Lower lobe of right lung (tissue), 2 donors: ENCODE measurements at regions not wholly inside any gene's neighbourhood (a gene's known extent, or its start where the extent isn't known, plus 50 kb on each side); places are given as distances from the start of the nearest gene placed in this dataset.

Experiments
- ATAC-seq, 2 donors: fragments of 200-7000 bp; cut with Tn5 transposase; one replicate each; pipeline ENCODE4 v1.9.1; 2020 to 2022; ENCODE audit warnings: mild to moderate bottlenecking in 2 of 2, moderate library complexity in 2 of 2
- DNase-seq: peaks from one replicate; pipeline ENCODE4 v3.0.0-alpha.2; 2020
- H3K27ac ChIP-seq: fragments of 200-600 bp; one replicate; pipeline ENCODE4 v1.8.0; 2022
- H3K27me3 ChIP-seq: fragments of 200-600 bp; one replicate; pipeline ENCODE4 v1.8.0; 2022; ENCODE audit warnings: low read depth
- H3K36me3 ChIP-seq: fragments of 200-600 bp; one replicate; pipeline ENCODE4 v1.8.0; 2022; ENCODE audit warnings: mild to moderate bottlenecking
- H3K4me1 ChIP-seq: fragments of 200-600 bp; one replicate; pipeline ENCODE4 v1.8.0; 2022
- H3K4me3 ChIP-seq: fragments of 200-600 bp; one replicate; pipeline ENCODE4 v1.8.0; 2022; ENCODE audit warnings: mild to moderate bottlenecking
- H3K9me3 ChIP-seq: fragments of 200-600 bp; one replicate; pipeline ENCODE4 v1.8.0; 2022
- intact Hi-C: fragments of 100-400 bp; cut with DNase I; formaldehyde crosslinking; loops from one replicate; pipeline ENCODE4 v1.11.0; 2022
- TF ChIP-seq, protein P1 (sequence below): fragments of 200-600 bp; IDR thresholded peaks from one replicate; pipeline ENCODE4 v1.8.0; 2022; ENCODE audit warnings: antibody characterized with exemption, mild to moderate bottlenecking
- donor health status: DM: no; HTN: yes; CAD: no; lungs with severe emphysema.

DNA sequence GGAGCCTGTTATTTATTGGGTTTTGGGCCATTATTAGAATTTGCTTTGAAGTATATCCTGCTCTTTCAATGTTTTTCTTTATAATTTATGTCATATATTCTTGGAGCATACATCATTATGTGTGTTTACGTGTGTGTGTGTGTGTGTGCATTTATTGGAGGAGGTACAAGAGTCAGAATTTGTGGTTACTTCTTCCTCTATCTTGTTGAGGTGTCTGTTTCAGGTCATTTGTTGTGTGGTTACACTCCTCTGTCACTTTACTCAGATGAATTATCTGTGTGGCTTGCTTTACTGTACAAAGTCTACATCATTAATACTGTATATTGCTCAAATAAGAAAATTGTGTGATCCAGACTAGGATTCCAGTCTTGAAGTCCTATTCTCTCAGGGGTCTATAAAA lies 1957.4 kb upstream of the TENM3 start:
- intact Hi-C loops, result no loop called here
- H3K27ac ChIP-seq, result no peak overlapping the region
- no peak for DNase-seq
- H3K36me3 ChIP-seq, result no peaks in the 10 kb centered on the region
- ATAC-seq, result no peak
- H3K4me1 ChIP-seq, result no peaks in the 10 kb centered on the region
- TF ChIP-seq, protein P1, sequence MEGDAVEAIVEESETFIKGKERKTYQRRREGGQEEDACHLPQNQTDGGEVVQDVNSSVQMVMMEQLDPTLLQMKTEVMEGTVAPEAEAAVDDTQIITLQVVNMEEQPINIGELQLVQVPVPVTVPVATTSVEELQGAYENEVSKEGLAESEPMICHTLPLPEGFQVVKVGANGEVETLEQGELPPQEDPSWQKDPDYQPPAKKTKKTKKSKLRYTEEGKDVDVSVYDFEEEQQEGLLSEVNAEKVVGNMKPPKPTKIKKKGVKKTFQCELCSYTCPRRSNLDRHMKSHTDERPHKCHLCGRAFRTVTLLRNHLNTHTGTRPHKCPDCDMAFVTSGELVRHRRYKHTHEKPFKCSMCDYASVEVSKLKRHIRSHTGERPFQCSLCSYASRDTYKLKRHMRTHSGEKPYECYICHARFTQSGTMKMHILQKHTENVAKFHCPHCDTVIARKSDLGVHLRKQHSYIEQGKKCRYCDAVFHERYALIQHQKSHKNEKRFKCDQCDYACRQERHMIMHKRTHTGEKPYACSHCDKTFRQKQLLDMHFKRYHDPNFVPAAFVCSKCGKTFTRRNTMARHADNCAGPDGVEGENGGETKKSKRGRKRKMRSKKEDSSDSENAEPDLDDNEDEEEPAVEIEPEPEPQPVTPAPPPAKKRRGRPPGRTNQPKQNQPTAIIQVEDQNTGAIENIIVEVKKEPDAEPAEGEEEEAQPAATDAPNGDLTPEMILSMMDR, result no peak
- H3K4me3 ChIP-seq, result no peak overlapping the region
- no peaks in the 10 kb centered on the region for H3K27me3 ChIP-seq
- no peaks in the 10 kb centered on the region for H3K9me3 ChIP-seq

DNA sequence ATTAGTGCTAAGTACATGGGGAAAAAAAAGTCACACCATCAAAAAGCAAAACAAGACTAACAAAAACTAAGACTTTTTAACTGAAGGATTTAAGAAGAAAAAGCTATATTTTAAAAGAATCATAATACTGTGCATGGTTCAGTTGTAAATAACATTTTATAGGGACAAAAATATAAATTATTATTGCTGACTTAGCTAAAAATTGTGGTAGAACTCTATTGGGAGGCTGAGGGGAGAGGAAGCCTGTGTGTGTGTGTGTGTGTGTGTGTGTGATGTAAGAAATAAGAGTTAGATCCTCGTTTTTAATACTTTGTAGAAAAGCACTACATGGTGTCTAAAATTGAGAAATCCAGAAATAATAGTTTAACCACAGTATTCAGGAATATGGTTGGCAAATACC lies 1950.9 kb upstream of the TENM3 start:
- Histone ChIP-seq H3K9me3 (no peaks in the 10 kb centered on the region), H3K27ac (no peak overlapping the region), H3K4me1 (no peaks in the 10 kb centered on the region), H3K4me3 (no peak overlapping the region), H3K27me3 (no peaks in the 10 kb centered on the region), H3K36me3 (no peaks in the 10 kb centered on the region)
- TF ChIP-seq, protein P1, result no peak
- intact Hi-C loops, result no loop called here
- no peak for ATAC-seq
- no peak for DNase-seq

DNA sequence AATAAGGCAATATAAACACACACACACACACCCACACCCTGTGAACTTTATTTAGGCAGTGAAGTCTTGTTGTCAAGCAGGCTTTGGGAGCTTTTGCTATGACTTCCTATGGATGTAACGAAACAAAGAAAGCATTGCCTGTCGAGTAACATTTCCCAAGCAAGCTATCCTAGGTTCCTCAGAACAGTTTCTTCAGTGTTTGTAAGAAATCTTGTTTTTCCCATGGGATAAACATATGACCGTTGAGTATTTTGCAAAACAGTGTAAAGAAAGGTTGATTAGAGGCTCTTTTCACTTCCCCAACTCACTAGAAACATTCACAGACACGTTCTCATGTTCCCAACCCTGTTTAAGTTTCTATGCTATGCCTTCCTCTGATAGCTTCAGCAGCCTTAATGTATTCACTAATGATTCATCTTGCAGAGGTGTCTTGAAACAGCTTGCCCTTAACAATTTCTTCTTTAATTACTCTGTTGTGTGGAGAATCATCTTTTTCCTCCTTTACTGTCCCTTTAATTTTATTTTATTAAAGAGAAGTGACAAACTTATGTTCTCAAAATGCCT lies 1947.1 kb upstream of the TENM3 start:
- ATAC-seq (no peak), DNase-seq (no peak)
- TF ChIP-seq, protein P1, result no peak
- intact Hi-C loops, result no loop called here
- Histone ChIP-seq H3K4me3 (no peak overlapping the region), H3K27ac (no peak overlapping the region), H3K9me3 (no peaks in the 10 kb centered on the region), H3K36me3 (no peaks in the 10 kb centered on the region), H3K4me1 (no peaks in the 10 kb centered on the region), H3K27me3 (no peaks in the 10 kb centered on the region)

GRCh38 chr4:180304321-180304720 lies 1938.9 kb upstream of the TENM3 start:
- TF ChIP-seq, protein P1, result no peak
- intact Hi-C loops, result no loop called here
- H3K4me3 ChIP-seq, result no peak overlapping the region
- no peaks in the 10 kb centered on the region for H3K4me1 ChIP-seq
- H3K27ac ChIP-seq, result no peak overlapping the region
- DNase-seq, result no peak
- no peaks in the 10 kb centered on the region for H3K9me3 ChIP-seq
- H3K36me3 ChIP-seq, result no peaks in the 10 kb centered on the region
- no peaks in the 10 kb centered on the region for H3K27me3 ChIP-seq
- no peak for ATAC-seq

DNA sequence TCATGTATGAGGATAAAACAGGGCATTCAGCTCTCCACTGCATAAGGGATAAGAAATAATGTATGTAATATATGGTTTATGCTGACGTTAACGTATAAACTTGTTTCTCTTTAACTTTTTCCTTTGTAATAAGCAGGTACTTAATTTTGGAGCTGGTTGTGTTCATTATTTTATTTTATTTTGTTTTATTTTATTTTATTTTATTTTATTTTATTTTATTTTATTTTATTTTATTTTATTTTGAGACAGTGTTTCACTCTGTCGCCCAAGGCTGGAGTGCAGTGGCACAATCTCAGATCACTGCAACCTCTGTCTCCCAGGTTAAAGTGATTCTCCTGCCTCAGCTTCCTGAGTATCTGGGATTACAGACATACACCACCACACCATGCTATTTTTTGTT lies 1932.6 kb upstream of the TENM3 start:
- TF ChIP-seq, protein P1, result no peak
- intact Hi-C loops, result no loop called here
- DNase-seq (no peak), ATAC-seq (no peak)
- Histone ChIP-seq H3K4me3 (no peak overlapping the region), H3K27me3 (no peaks in the 10 kb centered on the region), H3K4me1 (no peaks in the 10 kb centered on the region), H3K36me3 (no peaks in the 10 kb centered on the region), H3K9me3 (no peaks in the 10 kb centered on the region), H3K27ac (no peak overlapping the region)

DNA sequence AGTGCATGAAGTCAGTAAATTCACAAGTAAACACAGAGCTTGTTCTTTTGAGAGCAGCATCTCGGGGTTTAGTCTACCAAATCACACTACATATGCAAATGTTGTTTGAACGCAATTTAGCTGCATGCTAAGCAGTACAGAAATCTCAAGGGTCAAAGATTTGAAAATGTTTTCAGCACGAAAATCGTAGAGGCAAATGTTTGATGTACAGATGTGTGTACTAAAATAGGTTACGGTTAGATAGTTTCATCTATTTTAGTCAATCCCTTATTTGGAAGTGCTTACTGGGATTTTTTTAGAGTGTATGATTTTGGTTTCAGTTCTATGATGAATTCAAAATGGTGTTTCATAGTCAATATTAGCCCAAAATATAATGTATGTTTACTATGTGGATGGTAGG lies 1928.2 kb upstream of the TENM3 start:
- DNase-seq, result no peak
- TF ChIP-seq, protein P1, result no peak

More for the DNA sequence above, 1928.2 kb upstream of the TENM3 start:
- Histone ChIP-seq H3K4me1 (no peaks in the 10 kb centered on the region), H3K4me3 (no peak overlapping the region), H3K36me3 (no peaks in the 10 kb centered on the region), H3K27me3 (no peaks in the 10 kb centered on the region), H3K9me3 (no peaks in the 10 kb centered on the region), H3K27ac (no peak overlapping the region)
- intact Hi-C loops, result no loop called here
- ATAC-seq, result no peak
